Fibroblast of lung (primary cell): ENCODE measurements at regions not wholly inside any gene's neighbourhood (a gene's known extent, or its start where the extent isn't known, plus 50 kb on each side); places are given as distances from the start of the nearest gene placed in this dataset.

ENCODE experiments used
- DNase-seq, 2 donors: peaks; one replicate each; pipeline versions ENCODE4 v3.0.0 to v3.0.0-alpha.2; 2010; ENCODE audit warnings: low read depth in 2 of 2
- H2AFZ ChIP-seq: 2 replicates; pipeline ENCODE4 v1.5.1; 2012; ENCODE audit warnings: low read length, control low read depth, inconsistent platforms
- H3K27ac ChIP-seq: 2 replicates; pipeline ENCODE4 v1.5.1; 2011; ENCODE audit warnings: low read length, control low read depth; ENCODE audit not compliant: insufficient read depth
- H3K27me3 ChIP-seq: 2 replicates; pipeline ENCODE4 v1.5.1; 2011; ENCODE audit warnings: mild to moderate bottlenecking, low read length; ENCODE audit not compliant: control insufficient read depth, insufficient read depth
- H3K36me3 ChIP-seq: 2 replicates; pipeline ENCODE4 v1.5.1; 2011; ENCODE audit warnings: low read length; ENCODE audit not compliant: control insufficient read depth, insufficient read depth
- H3K4me1 ChIP-seq: 2 replicates; pipeline ENCODE4 v1.5.1; 2011; ENCODE audit warnings: low read length; ENCODE audit not compliant: control insufficient read depth, insufficient read depth; ENCODE audit errors: extremely low read depth
- H3K4me2 ChIP-seq: 2 replicates; pipeline ENCODE4 v1.5.1; 2011; ENCODE audit warnings: low read length, control low read depth; ENCODE audit not compliant: insufficient read depth; ENCODE audit errors: extremely low read depth
- H3K4me3 ChIP-seq, 4 experiments: fragments of 200-600 bp in 1 of 4; sonication (generic) in 1 of 4; replicated peaks in 1 of 4; 2 replicates each; pipeline ENCODE4 v1.5.1; 2011 to 2016; ENCODE audit warnings: low read length in 4 of 4, low read depth in 3 of 4, mild to moderate bottlenecking in 3 of 4, control low read depth in 2 of 4, inconsistent platforms in 1 of 4, mixed read lengths in 1 of 4; ENCODE audit not compliant: insufficient read depth in 1 of 4; ENCODE audit errors: control extremely low read depth in 1 of 4
- H3K79me2 ChIP-seq: 2 replicates; pipeline ENCODE4 v1.5.1; 2012; ENCODE audit warnings: mild to moderate bottlenecking, low read length, inconsistent platforms; ENCODE audit not compliant: control insufficient read depth, insufficient read depth
- H3K9ac ChIP-seq: 2 replicates; pipeline ENCODE4 v1.5.1; 2011; ENCODE audit warnings: mild to moderate bottlenecking, low read length, control low read depth; ENCODE audit not compliant: insufficient read depth
- H3K9me3 ChIP-seq: 2 replicates; pipeline ENCODE4 v1.5.1; 2012; ENCODE audit warnings: low read depth, low read length; ENCODE audit not compliant: control insufficient read depth, insufficient read depth
- H4K20me1 ChIP-seq: 2 replicates; pipeline ENCODE4 v1.5.1; 2011; ENCODE audit warnings: low read length; ENCODE audit not compliant: control insufficient read depth, insufficient read depth; ENCODE audit errors: extremely low read depth
- EZH2 ChIP-seq: IDR thresholded peaks from 2 replicates; pipeline ENCODE4 v1.5.1; 2012; ENCODE audit warnings: low read length, control low read depth, mild to moderate bottlenecking; ENCODE audit errors: missing control alignments
- TF ChIP-seq, protein P1 (sequence below), 2 donors: IDR thresholded peaks in 1 of 2; conservative IDR thresholded peaks in 1 of 2; 1 replicate in 1 of 2; 2 replicates in 1 of 2; pipeline ENCODE4 v1.5.1; 2011 to 2012; ENCODE audit warnings: low read length in 2 of 2, control low read depth in 1 of 2, inconsistent platforms in 1 of 2, low read depth in 1 of 2, mild to moderate bottlenecking in 1 of 2

DNA sequence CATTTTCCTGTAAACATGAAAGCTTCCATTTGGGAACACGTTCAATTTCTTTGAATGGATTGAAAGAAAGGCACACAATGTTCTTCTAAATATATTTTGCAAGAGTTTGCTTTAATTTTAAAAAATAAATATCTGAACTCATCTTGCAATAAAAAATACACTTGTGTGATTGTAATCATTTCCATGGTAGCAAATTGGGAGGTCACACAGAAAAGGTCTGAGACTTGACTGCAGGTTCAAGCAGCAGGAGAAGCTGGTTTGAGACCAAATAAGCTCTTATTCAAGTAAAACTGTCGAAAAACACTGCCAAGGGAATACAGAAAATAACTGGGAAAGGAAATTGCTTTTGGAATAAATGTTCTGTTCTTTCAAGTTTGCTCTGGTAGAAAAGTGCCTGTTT is 498.9 kb downstream of the ADGRL2 start:
- H3K79me2 ChIP-seq: no peaks in the 10 kb centered on the region
- no peak overlapping the region for H2AFZ ChIP-seq
- H3K4me3 ChIP-seq: no peak overlapping the region
- H3K9me3 ChIP-seq: no peaks in the 10 kb centered on the region
- H3K27me3 ChIP-seq: no peaks in the 10 kb centered on the region
- no peak overlapping the region for H3K9ac ChIP-seq
- DNase-seq: no peak
- no peaks in the 10 kb centered on the region for H3K4me1 ChIP-seq
- no peak overlapping the region for H3K4me2 ChIP-seq
- no peaks in the 10 kb centered on the region for H4K20me1 ChIP-seq
- H3K36me3 ChIP-seq: no peaks in the 10 kb centered on the region
- TF ChIP-seq, protein P1, sequence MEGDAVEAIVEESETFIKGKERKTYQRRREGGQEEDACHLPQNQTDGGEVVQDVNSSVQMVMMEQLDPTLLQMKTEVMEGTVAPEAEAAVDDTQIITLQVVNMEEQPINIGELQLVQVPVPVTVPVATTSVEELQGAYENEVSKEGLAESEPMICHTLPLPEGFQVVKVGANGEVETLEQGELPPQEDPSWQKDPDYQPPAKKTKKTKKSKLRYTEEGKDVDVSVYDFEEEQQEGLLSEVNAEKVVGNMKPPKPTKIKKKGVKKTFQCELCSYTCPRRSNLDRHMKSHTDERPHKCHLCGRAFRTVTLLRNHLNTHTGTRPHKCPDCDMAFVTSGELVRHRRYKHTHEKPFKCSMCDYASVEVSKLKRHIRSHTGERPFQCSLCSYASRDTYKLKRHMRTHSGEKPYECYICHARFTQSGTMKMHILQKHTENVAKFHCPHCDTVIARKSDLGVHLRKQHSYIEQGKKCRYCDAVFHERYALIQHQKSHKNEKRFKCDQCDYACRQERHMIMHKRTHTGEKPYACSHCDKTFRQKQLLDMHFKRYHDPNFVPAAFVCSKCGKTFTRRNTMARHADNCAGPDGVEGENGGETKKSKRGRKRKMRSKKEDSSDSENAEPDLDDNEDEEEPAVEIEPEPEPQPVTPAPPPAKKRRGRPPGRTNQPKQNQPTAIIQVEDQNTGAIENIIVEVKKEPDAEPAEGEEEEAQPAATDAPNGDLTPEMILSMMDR (conservative IDR thresholded peaks at IDR 0.05 in 1 of 2, IDR thresholded peaks at IDR 0.05 in 1 of 2; ENCODE audit: low read depth in 1 of 2, low read length in 2 of 2): no peak
- TF ChIP-seq EZH2: no peak
- H3K27ac ChIP-seq: no peak overlapping the region

DNA sequence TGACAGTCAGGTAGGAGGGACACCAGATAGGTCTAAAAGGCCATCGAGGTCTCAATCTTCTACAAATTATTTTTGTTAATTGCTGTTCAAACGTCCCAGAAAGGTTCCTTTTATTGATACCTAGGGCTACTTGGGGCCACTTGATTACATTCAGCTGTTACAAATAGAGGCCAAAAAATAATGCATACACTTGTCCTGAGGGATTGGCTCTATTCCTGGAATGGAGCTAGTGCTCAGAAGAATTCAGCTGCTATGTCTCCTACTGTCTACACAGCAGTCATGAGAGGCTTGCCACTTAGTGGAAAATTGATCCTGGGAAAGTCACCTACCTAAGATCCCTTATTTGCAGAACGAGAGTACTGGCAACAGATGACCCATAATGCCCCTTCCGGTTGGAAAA is 498.3 kb downstream of the ADGRL2 start:
- no peaks in the 10 kb centered on the region for H3K9me3 ChIP-seq
- H3K4me1 ChIP-seq: no peaks in the 10 kb centered on the region
- H3K9ac ChIP-seq: no peak overlapping the region
- no peak for TF ChIP-seq EZH2
- TF ChIP-seq, protein P1 (conservative IDR thresholded peaks at IDR 0.05 in 1 of 2, IDR thresholded peaks at IDR 0.05 in 1 of 2; ENCODE audit: low read depth in 1 of 2, low read length in 2 of 2): no peak
- H2AFZ ChIP-seq: no peak overlapping the region
- no peak for DNase-seq
- no peaks in the 10 kb centered on the region for H3K27me3 ChIP-seq
- H3K27ac ChIP-seq: no peak overlapping the region
- H3K4me3 ChIP-seq: no peak overlapping the region
- H3K36me3 ChIP-seq: no peaks in the 10 kb centered on the region
- H4K20me1 ChIP-seq: no peaks in the 10 kb centered on the region
- H3K4me2 ChIP-seq: no peak overlapping the region
- H3K79me2 ChIP-seq: no peaks in the 10 kb centered on the region

DNA sequence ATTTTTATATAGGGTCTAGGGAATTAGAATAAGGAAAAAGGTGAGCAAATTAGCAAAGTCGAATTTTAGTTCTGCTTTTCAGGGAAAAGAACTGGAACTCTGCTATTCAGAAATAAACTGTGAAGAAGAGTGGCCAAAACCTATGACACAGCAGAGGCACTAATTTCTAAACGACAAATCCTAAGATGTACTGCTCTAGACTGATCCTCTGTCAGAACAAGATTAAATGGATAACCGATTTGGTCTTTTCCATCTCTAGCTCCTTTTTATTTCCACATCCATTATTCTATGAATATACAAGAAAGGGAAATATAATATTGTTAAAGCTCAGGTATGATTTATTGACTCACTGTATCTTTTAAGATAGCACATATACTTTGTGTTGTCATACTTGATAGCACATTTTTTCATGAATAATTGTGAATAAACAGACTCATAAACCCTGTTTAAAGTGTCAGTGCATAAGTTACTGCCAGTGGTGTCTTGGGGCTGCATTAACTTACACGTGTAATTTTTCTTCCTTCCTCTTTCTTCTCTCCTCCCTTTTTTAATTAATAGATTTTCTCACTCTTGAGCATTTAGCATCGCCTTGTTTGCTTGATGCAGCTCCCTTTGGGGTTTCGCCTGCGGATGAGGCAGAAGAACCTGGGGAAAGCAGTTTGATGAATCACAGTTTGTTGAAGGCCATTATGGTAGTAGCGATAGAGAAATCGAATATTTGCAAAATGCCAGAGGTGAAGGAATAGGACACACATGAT is 496.6 kb downstream of the ADGRL2 start:
- Histone ChIP-seq H3K9me3 (no peaks in the 10 kb centered on the region), H3K27me3 (no peaks in the 10 kb centered on the region), H4K20me1 (no peaks in the 10 kb centered on the region), H3K4me1 (no peaks in the 10 kb centered on the region), H3K27ac (no peak overlapping the region), H3K4me2 (no peak overlapping the region), H3K79me2 (no peaks in the 10 kb centered on the region), H2AFZ (no peak overlapping the region), H3K9ac (no peak overlapping the region), H3K36me3 (no peaks in the 10 kb centered on the region), H3K4me3 (no peak overlapping the region)
- TF ChIP-seq EZH2: no peak
- TF ChIP-seq, protein P1 (conservative IDR thresholded peaks at IDR 0.05 in 1 of 2, IDR thresholded peaks at IDR 0.05 in 1 of 2; ENCODE audit: low read depth in 1 of 2, low read length in 2 of 2): no peak
- no peak for DNase-seq
